H1 (cell line): ENCODE measurements at regions not wholly inside any gene's neighbourhood (a gene's known extent, or its start where the extent isn't known, plus 50 kb on each side); places are given as distances from the start of the nearest gene placed in this dataset.

Experiments
- MAFK ChIP-seq: IDR thresholded peaks from 2 replicates; pipeline ENCODE4 v1.6.1; 2012; ENCODE audit warnings: low read depth, mild to moderate bottlenecking, improper control_type of control experiment, low read length
- TBP ChIP-seq: IDR thresholded peaks from 2 replicates; pipeline ENCODE4 v1.6.1; 2011; ENCODE audit warnings: low read depth, low read length, improper control_type of control experiment

GRCh38 chr16:64711026-64711425 is 410.8 kb downstream of the CDH11 start (continued):
- TF ChIP-seq MAFK (no peak), TBP (no peak)
